GM21390 (cell line): ENCODE measurements at regions not wholly inside any gene's neighbourhood (a gene's known extent, or its start where the extent isn't known, plus 50 kb on each side); places are given as distances from the start of the nearest gene placed in this dataset.

ENCODE experiments used
- ATAC-seq: cut with Tn5 transposase; IDR thresholded peaks from one replicate; pipeline ENCODE4 v1.9.1; 2021; ENCODE audit not compliant: unreplicated experiment

DNA sequence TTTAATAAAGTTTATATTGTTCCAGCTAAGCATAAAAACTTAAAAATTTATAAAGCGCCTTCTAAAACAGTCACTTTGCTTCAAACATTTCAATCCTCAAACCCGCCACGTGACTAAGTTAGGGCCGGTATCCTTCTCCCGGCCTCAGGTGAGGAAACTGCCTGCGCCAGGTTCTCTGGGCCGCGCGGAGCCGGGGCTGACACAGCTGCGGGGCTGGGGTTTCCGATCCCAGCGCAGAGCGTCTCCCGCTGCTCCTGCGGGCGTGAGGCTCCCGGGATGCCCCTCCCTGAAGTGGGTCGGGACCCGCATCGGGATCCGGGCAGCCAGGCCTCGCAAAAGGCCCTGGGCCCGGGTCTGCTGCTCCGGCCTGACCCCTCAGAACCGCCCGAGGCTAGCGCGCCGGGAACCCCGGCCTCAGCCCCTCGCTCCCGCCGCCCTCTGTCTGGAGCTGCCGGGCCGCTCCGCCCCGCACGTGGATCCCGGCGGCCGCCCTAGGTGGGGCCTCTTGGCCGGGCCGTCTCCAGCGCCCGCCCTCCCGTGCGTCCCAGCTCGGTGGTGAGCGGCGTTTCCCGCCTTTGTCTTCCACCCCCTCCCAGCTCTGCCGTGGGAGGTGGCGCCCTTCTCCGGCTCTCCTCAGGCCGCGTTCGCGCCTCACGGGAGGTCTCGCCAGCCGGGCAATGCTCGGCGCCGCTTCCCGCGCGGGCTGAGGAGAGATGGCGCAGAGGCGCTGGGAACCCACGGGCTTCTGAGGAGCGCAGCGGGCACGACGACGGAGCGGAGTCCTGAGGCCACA lies 267.9 kb downstream of the DLL1 start:
- ATAC-seq = no peak

DNA sequence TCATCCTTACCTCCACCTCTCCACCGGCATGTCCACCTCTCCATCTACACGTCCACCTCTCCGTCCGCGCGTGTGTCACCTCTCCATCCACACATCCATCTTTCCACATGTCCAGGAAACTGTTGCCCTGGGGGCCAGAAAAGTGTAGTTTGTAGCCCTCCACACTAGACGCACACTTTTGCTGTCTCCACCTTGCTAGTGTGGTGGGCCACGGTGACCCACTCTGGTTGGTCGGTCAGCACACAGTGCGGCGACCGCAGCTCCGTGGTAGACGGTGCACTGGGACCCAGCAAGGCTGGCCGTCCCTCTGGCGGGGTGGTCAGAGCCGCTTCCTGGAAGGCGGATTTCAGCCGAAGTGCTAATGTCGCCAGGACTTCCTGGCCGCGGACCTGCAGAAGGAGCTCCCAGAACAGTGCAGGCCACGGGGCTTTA lies 268.6 kb downstream of the DLL1 start:
- no peak for ATAC-seq

DNA sequence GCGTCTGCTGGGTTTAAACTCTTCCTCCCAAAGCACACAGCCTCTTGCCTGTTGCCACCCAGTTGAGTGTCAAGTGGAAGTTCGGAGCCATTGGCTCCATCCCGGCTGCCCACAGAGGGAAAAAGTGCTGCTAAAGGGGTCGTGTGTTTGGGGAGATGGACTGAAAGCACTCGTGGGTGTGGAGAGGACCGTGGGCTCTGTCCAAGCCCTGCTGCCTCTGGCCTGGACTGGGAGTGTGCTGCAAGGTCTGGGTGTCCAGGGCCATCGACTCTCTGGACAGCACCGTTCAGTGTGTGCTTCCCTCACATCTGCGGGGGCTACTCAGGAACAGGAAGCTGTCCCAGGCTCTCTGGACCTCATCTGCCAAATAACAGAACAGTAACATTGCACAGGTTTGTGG lies 269.3 kb downstream of the DLL1 start:
- no peak for ATAC-seq

DNA sequence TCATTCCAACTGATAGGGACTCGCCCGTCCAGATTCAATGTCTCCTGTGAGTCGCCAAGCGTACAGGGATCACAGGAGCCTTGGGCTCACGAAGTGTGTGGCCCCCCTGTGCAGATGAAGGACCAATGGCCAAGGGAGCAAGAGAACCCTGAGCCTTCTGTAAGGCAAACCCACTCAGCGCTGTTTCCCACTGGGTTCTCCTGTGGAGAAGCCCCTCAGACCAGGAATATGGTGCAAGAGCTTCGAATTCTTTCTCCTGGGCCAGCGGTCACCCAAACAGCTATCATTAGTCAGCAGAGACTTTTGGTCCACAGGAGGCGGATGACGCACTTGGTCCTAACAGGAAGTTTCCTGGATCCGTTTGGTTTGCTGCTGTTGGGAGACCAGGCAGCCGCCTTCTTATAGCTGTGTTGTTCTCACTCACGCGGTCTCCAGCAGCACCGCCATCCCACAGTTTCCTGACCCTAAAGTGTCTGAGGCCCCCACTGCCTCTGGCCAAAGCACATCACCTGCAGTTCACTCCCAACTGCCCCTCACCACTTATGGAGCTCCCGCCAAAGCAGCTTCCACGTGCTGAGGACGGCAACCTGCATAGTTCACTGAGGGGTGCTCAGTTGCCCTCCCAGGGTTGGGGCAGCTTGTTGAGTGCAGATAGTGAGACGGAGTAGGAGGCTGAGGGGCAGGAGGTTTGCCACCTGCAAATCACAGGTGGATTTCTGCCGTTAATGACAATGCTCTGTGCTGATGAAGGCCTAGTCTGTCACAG lies 268.6 kb downstream of the ERMARD start:
- ATAC-seq = no peak

DNA sequence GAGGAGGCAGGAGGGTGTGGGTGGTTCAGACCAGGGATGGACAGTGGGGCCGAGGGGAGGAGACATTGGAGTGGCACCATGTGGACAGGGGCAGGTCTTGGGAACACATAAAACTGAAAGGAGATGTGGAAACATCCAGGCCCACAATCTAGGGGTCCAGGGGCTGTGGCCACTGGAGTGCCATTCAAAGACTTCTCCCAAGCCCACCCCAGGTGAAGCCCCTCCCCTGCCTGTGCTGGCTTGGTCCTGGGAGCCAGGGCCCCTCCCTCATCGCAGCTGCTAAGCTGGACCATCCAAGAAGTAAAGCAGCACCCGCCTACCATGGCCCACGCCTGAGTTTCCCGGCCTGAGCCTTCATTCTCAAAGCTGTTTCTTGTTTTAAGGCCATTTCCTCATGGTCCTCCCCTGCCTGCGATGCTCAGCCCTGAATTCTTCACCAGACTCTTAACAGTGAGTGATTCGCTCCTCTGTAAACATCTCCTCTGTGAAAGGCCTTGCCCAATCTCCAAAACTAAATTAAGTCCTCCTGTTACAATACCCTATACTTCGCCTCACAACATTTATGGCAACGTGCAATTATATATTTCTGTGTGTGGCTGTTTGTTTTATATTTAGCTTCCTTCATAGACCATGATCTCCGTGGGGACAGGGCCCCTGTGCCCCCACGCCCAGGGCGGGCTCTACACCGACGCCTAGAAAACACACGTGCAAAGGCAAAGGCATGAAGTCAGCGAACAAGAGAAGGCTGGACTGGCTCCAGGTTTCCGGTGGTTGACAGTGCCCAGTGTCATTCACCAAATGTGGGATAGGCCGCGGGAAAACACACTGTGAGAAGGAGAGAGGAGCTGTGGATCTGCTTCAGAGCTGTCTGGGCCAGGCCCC lies 267.8 kb downstream of the ERMARD start:
- no peak for ATAC-seq

DNA sequence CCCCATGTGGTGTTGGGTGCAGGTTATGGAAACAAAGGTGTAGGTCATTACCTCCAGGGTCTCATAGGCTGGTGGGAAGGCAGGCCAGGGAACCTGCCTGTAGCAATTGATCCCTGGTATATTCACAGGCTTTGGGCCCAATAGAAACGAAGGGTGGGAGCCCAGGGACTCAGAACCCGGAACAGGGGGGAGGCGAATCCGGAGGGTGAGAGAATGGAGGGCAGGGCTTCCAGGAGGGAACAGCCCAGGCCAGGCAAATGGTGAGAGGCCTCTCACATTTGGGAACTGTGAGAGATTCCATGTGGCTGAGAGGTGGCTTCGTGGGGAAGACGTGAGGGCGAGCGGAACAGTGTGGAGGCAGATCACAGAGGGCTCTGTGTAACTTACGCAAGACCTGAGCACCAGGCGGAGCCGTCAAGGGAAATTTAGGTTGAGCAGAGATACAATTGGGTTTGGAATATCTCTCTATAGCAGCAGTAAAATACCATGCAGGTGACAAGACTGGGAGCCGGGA lies 267.1 kb downstream of the ERMARD start:
- no peak for ATAC-seq

DNA sequence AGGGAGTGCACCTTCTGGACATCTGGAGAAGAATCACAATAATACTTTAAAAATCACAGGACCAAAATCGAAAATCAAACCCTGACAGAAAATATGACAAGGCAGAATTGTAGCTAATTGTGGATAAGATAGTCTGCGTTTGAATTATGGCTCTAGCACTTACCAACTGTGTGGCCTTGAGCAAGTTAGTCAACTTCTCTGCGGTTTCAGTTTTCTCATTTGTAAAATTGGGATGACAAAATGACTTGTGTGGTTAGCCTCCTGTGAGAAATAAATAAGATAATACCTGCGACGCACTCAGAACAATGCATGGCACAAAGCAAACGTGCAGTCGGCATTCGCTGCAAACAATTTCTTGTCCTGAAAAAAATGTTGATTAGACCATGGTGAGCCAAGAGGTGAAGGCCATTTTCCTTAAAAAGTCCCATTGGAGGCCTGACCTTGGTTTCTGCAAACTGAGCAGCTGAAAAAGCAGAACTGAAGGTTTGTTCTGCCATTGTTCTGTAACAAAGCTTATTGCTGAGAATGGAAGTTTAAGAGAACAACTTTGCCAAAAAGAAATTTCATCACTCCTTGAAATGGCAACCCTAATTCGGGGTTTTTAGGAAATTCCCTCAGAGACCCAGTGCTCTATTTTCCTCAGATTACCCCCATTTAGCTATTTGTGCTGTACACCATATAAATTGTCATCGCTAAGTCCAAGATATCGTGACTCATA lies 266.3 kb downstream of the ERMARD start:
- ATAC-seq = no peak

DNA sequence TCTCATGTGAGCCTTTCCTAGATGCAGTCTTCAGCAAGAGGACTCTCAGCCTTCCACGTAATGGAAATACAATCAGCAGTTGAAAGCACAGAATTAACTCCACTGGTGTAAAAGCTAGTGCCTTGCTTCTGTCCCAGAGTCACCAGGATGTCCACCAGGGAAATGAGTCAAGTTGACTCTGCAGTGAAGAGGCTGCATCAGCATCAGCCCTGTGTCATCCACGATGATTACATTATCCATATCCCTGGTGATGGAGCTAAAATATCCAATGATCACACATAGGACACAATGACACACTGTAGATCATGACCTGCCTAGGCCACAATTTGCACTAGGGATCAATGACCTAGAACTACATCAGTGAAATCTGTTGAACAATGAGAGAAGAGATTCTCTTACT lies 262.4 kb downstream of the ERMARD start:
- ATAC-seq = no peak

DNA sequence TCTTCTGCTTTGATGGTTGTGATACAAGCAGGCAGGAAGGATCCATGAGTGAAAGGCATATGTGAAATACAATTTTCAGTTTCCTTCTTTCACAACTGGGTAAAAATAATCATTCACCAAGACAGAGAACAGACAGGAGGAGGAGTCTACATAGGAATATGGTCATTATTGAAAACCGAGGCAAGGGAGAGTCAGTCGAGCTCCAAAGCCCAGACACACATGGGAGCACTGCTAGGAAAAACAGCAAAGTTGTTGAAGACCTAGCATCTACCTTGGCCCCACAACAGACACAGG lies 260.6 kb downstream of the ERMARD start:
- ATAC-seq = no peak

DNA sequence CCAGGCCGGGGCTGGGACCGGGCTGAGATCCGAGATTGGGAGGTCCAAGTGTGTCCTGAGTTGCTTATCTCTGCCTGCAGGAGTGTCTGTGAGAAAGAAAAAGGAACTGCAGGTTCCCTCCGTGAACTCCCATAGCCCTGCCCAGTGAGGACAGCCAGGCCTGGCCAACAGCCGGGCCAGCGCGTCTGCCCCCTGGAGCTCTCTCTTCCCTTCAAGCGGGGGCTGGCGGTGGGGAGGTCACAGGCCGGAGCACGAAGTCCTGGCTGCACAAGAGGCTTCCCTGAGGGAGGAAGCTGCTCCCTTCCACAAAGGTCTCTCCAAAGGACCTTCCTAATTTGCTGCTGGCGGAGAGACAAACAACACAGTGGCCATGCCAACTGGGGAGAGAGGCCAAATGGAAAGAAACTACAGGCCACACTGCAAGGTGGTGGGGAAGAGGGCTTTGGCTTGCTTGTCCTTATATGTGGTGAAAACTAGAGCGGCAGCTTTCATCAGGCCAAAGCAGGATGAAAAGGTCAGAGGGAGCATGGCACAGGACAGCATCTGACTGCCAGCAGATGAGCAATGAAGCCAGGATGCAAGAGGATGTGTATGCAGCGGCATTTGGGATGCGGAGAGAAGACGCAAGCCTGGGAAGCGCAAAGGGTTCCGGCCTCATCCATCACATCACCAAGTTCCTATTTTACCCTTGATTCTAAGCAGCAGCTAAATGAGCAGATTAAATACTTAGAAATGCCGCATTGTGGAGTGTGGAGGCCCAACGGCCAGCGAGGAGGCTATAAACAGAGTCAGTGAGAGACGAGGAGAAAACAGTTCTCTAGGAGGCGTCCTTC lies 260.0 kb downstream of the ERMARD start:
- ATAC-seq = no peak

DNA sequence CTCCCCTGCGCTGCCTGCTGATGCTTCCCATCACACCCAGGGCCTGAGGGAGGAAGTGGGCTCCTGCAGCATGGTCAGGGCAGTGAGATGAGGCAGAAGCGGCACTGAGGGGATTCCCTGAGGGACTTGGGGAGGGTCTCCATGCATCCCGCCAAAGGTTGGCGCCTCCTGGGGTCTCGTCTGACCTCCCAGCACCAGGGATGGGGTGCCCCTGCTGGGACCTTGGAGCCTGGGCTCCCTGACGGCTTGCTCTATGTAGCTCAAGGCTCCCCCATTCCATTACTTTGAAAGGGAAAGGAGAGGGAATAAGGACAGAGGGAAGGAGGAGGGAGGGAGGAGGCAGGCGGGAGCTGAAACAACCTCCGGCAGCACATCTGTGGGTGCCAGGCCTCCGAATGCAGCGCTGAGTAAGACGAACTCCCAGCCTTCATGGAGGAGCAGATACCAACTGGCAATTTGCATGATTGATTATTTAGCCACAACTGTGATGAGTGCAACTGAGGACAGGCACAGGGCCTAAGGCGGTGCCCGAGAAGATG lies 259.3 kb downstream of the ERMARD start:
- ATAC-seq = no peak

DNA sequence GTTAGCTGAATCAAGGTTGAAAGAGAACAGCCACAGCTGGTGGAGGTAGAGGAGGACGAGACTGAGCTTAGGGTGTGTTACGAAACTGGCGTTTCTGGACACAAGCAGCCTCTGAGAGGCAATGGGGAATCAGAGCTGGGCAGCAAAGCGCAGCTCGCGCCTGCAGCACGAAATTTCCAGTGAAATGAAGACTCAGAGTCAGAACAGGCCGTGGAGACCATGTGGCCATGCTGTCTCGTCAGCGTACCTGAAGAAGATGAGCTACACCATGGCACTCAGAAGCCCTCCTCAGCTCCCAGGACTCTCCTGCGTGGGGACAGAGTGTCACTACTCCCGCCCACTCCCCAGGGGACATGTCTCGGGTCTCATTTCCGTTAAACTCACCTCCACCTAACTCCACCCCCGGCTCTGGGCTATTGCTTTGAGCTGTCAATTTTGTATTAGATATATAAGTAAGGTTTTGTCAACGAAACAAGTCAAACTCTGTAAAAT lies 256.9 kb downstream of the ERMARD start:
- no peak for ATAC-seq

DNA sequence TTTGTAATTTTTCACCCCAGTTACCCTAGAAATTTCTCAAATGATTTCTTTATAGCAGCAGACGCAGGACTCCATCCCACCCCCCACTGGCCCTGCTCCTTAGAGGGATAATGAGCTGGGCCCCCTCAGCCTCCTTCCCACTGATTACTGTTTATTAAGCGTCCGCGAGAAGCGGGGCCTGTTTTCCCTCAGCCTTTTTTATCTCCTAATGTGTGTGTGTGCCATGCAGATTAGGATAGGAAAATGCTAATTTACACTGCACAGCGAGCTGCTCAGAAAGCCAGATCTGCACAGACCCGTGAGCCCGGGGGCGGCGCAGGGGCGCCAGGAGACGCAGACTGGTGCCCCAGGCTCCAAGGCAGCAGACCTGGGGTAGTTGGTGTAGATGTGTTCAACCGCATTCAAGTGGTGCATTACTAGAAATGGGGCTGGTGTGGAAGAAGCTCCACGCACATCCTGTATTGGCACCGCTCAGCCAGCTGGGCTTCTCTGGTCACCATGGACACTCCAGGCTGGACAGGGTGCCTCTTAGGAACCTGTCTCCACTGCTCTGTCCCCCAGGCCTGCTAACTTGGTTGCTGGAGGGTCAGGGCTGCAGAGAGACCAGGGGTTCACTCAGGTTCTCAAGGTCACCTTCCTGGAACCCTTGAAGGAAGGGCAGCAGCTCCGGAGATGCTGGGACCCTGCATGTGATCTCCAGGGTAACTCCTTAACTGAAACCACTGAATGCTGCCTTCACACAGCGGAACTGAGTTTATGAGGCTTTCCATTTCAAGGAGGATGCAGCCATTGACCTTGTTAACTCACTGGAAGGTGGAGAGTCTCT lies 256.3 kb downstream of the ERMARD start:
- no peak for ATAC-seq

DNA sequence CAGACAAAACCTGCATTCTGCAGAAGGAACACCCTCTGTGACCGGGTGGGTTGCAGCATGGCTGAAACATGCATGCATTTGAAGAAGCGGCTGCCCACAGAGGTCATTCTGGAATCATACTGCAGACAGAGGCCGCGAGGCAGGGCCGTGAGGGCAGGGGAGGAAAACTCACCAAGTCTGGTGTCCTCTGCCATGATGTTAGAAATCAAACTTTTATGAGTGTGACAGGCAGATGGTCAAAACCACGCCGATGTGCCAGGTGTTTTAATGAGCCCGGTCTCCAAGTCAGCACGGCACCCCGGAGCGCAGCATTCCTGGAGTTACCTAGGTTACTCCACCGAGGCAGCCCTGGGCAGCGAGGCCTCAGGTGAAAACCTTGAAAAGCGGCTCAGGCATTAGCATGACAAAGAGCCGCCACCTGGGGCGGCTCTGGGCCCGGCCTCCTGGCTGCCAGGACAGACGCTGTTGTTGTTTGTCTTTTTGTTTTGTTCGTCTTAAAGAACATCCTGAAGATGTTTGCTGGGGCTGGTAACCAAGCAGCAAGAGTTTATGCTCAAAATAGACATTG lies 255.6 kb downstream of the ERMARD start:
- ATAC-seq = no peak

DNA sequence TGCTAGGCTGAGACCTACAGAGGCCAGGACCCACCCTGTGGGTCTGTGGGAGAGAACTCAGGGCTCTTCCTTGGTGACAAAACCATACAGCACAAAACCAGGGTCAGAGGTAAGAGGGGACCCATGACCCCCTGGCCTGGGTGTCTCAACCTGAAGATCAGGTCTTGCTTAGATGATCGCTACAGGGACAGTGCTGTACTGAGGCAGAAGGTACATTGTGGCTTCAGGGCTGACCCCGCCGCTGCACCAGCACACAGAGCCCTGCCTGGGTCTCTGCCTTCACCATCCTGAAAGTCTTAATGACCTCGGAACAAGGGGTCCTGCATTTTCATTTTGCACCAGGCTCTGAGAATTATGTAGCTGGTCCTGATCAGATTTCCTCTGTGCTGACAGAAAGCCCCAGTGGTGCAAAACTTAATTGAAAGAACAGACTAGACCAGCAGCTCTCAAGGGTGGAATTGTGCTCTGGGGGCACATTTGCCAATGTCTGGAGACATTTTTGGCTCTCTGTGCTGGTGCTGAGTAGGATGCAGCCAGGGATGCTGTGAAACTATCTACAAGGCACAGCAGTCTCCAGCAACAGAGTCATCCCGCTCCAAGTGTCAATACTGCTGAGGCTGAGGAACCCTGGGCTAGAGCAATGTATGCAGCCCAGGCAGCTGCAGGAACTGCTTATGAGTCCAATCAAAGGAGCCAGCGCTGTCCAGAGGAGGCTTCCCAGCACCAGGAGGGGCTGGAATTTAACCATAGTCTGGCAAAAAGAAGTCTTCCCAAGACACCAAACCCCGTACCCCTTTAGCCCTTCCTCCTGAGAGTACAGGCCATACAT lies 254.9 kb downstream of the ERMARD start:
- ATAC-seq = no peak

DNA sequence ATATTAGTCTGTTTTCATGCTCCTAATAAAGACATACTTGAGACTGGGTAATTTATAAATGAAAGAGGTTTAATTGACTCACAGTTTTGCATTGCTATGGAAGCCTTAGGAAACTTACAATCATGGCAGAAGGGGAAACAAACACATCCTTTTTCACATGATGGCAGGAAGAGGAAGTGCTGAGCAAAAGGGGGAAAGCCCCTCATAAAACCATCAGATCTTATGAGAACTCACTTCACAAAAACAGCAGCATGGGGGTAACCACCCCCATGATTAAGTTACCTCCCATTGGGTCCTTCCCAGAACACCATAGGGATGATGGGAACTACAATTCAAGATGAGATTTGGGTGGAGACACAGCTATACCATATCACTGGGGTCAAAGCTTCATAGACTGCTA lies 254.2 kb downstream of the ERMARD start:
- ATAC-seq = no peak

DNA sequence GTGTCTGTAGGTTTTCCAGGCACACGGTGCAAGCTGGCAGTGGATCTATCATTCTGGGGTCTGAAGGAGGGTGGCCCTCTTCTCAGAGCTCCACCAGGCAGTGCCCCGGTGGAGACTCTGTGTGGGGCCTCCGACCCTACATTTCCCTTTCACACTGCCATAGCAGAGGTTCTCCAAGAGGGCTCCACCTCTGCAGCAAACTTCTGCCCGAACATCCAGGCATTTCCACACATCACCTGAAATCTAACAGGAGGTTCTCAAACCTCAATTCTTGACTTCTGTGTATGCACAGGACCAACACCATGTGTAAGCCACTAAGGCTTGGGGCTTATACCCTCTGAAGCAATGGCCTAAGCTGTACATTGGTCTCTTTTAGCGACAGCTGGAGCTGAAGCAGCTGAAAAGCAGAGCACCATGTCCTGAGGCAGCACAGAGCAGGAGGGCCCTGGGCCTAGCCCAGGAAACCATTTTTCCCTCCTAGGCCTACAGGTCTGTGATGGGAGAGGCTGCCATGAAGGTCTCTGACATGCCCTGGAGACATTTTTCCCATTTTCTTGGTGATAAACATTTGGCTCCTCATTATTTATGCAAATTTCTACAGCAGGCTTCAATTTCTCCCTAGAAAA lies 253.3 kb downstream of the ERMARD start:
- ATAC-seq = no peak
